Endodermal cell (in vitro differentiated cells): ENCODE measurements at regions not wholly inside any gene's neighbourhood (a gene's known extent, or its start where the extent isn't known, plus 50 kb on each side); places are given as distances from the start of the nearest gene placed in this dataset.

Experiments
- DNase-seq: peaks from one replicate; pipeline ENCODE4 v3.0.0-alpha.2; 2017
- H3K27ac ChIP-seq: 2 replicates; pipeline ENCODE4 v1.5.1; 2013; ENCODE audit warnings: mild to moderate bottlenecking, low read depth, low read length, moderate library complexity
- H3K27me3 ChIP-seq: 2 replicates; pipeline ENCODE4 v1.6.1; 2013; ENCODE audit warnings: mild to moderate bottlenecking, low read length, moderate library complexity; ENCODE audit not compliant: insufficient read depth, control insufficient read depth, poor library complexity, severe bottlenecking
- H3K36me3 ChIP-seq: 2 replicates; pipeline ENCODE4 v1.7.0; 2013; ENCODE audit warnings: mild to moderate bottlenecking, low read length, moderate library complexity; ENCODE audit not compliant: control insufficient read depth, insufficient read depth
- H3K4me1 ChIP-seq: one replicate; pipeline ENCODE4 v1.7.0; 2013; ENCODE audit warnings: low read length; ENCODE audit not compliant: control insufficient read depth, insufficient read depth
- H3K4me3 ChIP-seq: 2 replicates; pipeline ENCODE4 v1.5.1; 2013; ENCODE audit warnings: mild to moderate bottlenecking, low read length, moderate library complexity
- H3K9ac ChIP-seq: 2 replicates; pipeline ENCODE4 v1.6.1; 2013; ENCODE audit warnings: mild to moderate bottlenecking, low read length, moderate library complexity; ENCODE audit not compliant: poor library complexity, severe bottlenecking; ENCODE audit errors: extremely low read depth
- H3K9me3 ChIP-seq: 2 replicates; pipeline ENCODE4 v1.6.1; 2013; ENCODE audit warnings: mild to moderate bottlenecking, low read length, moderate library complexity; ENCODE audit not compliant: control insufficient read depth
- H3K27ac Mint-ChIP-seq: 2 replicates; pipeline ENCODE4 v1.8.0; 2020; ENCODE audit warnings: mixed read lengths
- H3K27me3 Mint-ChIP-seq: 2 replicates; pipeline ENCODE4 v1.8.0; 2021; ENCODE audit warnings: mild to moderate bottlenecking, mixed read lengths; ENCODE audit not compliant: insufficient read depth
- H3K36me3 Mint-ChIP-seq: 2 replicates; pipeline ENCODE4 v1.8.0; 2020; ENCODE audit warnings: low read depth, mixed read lengths
- H3K4me1 Mint-ChIP-seq: 2 replicates; pipeline ENCODE4 v1.8.0; 2020; ENCODE audit warnings: mixed read lengths
- H3K4me3 Mint-ChIP-seq: 2 replicates; pipeline ENCODE4 v1.8.0; 2020; ENCODE audit warnings: mild to moderate bottlenecking, moderate library complexity, mixed read lengths
- H3K9me3 Mint-ChIP-seq: 2 replicates; pipeline ENCODE4 v1.8.0; 2020; ENCODE audit warnings: mild to moderate bottlenecking, mixed read lengths
- CTCF ChIP-seq: fragments of 200-600 bp; sonication (generic); conservative IDR thresholded peaks from 2 replicates; pipeline ENCODE4 v1.5.0; 2021; ENCODE audit warnings: antibody characterized with exemption, mild to moderate bottlenecking
- WGBS, 2 experiments: methylation state at CpG; one replicate each; pipeline versions ENCODE4 v1.1.5 to v1.1.7; 2013; ENCODE audit warnings: missing lambda C conversion rate in 2 of 2, mixed read lengths in 1 of 2; ENCODE audit not compliant: insufficient coverage in 1 of 2, insufficient read length in 1 of 2; 5-methylcytosine and 5-hydroxymethylcytosine counted together

GRCh38 chr6:132016396-132016795, 65.2 kb upstream of the CCN2 start:
- Histone ChIP-seq H3K9me3 (no peaks in the 10 kb centered on the region), H3K27me3 (no peaks in the 10 kb centered on the region), H3K4me3 (no peak overlapping the region), H3K9ac (no peak overlapping the region), H3K27ac (no peak overlapping the region), H3K4me1 (no peaks in the 10 kb centered on the region), H3K36me3 (no peaks in the 10 kb centered on the region)
- Mint-ChIP-seq H3K4me1 (no peaks in the 10 kb centered on the region), H3K36me3 (no peaks in the 10 kb centered on the region), H3K27me3 (no peaks in the 10 kb centered on the region), H3K4me3 (no peak overlapping the region), H3K27ac (no peak overlapping the region), H3K9me3 (no peaks in the 10 kb centered on the region)
- no peak for DNase-seq
- TF ChIP-seq CTCF: no peak
- 94% methylated on average over 1 of the region's 1 CpG; no CpG with 5 or more reads in 1 of the 2 experiments for WGBS, 2 experiments

GRCh38 chr6:132011582-132011981, 60.4 kb upstream of the CCN2 start:
- no peaks in the 10 kb centered on the region for H3K4me1 Mint-ChIP-seq
- H3K4me3 Mint-ChIP-seq: no peak overlapping the region
- WGBS, 2 experiments: 90 to 91% methylated on average over 1 to 2 of the region's 2 CpGs

GRCh38 chr6:132009175-132009574, 58.0 kb upstream of the CCN2 start:
- peaks cover 8% of the 10 kb centered on the region for H3K9me3 Mint-ChIP-seq
- no peaks in the 10 kb centered on the region for H3K27me3 Mint-ChIP-seq
- no peak for TF ChIP-seq CTCF
- Histone ChIP-seq H3K27me3 (peaks cover 22% of the 10 kb centered on the region), H3K4me1 (no peaks in the 10 kb centered on the region), H3K9me3 (peaks cover 12% of the 10 kb centered on the region), H3K36me3 (no peaks in the 10 kb centered on the region), H3K9ac (no peak overlapping the region), H3K4me3 (no peak overlapping the region), H3K27ac (no peak overlapping the region)
- DNase-seq: no peak
- no peaks in the 10 kb centered on the region for H3K4me1 Mint-ChIP-seq
- peaks cover 4% of the 10 kb centered on the region for H3K36me3 Mint-ChIP-seq
- H3K4me3 Mint-ChIP-seq: no peak overlapping the region
- no peak overlapping the region for H3K27ac Mint-ChIP-seq

More at GRCh38 chr6:132011582-132011981, 60.4 kb upstream of the CCN2 start:
- Histone ChIP-seq H3K27me3 (peaks cover 22% of the 10 kb centered on the region), H3K9me3 (no peaks in the 10 kb centered on the region), H3K4me3 (no peak overlapping the region), H3K9ac (no peak overlapping the region), H3K27ac (no peak overlapping the region), H3K36me3 (no peaks in the 10 kb centered on the region), H3K4me1 (no peaks in the 10 kb centered on the region)
- DNase-seq: no peak
- H3K27me3 Mint-ChIP-seq: no peaks in the 10 kb centered on the region
- no peaks in the 10 kb centered on the region for H3K36me3 Mint-ChIP-seq
- no peak overlapping the region for H3K27ac Mint-ChIP-seq
- no peak for TF ChIP-seq CTCF
- H3K9me3 Mint-ChIP-seq: no peaks in the 10 kb centered on the region
